Lung (tissue), 11 donors: ENCODE measurements at regions not wholly inside any gene's neighbourhood (a gene's known extent, or its start where the extent isn't known, plus 50 kb on each side); places are given as distances from the start of the nearest gene placed in this dataset.

Source experiments
- ATAC-seq: fragments of 200-7000 bp; cut with Tn5 transposase; one replicate; pipeline ENCODE4 v1.9.1; 2020; ENCODE audit warnings: moderate number of reproducible peaks; ENCODE audit not compliant: insufficient read depth, low FRiP score
- DNase-seq, 3 donors: peaks; one replicate each; pipeline ENCODE4 v3.0.0-alpha.2; 2013 to 2017
- H3K27ac ChIP-seq, 2 donors: one replicate each; pipeline ENCODE4 v1.5.1; 2013; ENCODE audit warnings: mild to moderate bottlenecking in 2 of 2, moderate library complexity in 2 of 2, control low read depth in 1 of 2, inconsistent platforms in 1 of 2, low read depth in 1 of 2, low read length in 1 of 2
- H3K27me3 ChIP-seq, 3 donors: one replicate each; pipeline ENCODE4 v1.5.1; 2013; ENCODE audit warnings: low read length in 2 of 3; ENCODE audit not compliant: control insufficient read depth in 3 of 3, insufficient read depth in 3 of 3
- H3K36me3 ChIP-seq, 4 donors: one replicate each; pipeline ENCODE4 v1.5.1; 2013; ENCODE audit warnings: low read length in 4 of 4, mild to moderate bottlenecking in 1 of 4, moderate library complexity in 1 of 4; ENCODE audit not compliant: control insufficient read depth in 4 of 4, insufficient read depth in 4 of 4
- H3K4me1 ChIP-seq, 5 donors: one replicate each; pipeline ENCODE4 v1.5.1; 2013; ENCODE audit warnings: low read length in 5 of 5, mild to moderate bottlenecking in 2 of 5, moderate library complexity in 1 of 5; ENCODE audit not compliant: control insufficient read depth in 5 of 5, insufficient read depth in 5 of 5
- H3K4me3 ChIP-seq: one replicate; pipeline ENCODE4 v1.5.1; 2013; ENCODE audit warnings: mild to moderate bottlenecking, control low read depth, moderate library complexity
- H3K9ac ChIP-seq, 2 donors: one replicate each; pipeline ENCODE4 v1.5.1; 2013; ENCODE audit warnings: low read length in 2 of 2, control low read depth in 1 of 2; ENCODE audit not compliant: insufficient read depth in 1 of 2
- H3K9me3 ChIP-seq, 4 donors: one replicate each; pipeline ENCODE4 v1.5.1; 2013; ENCODE audit warnings: low read length in 3 of 4, mild to moderate bottlenecking in 1 of 4, moderate library complexity in 1 of 4; ENCODE audit not compliant: control insufficient read depth in 4 of 4, insufficient read depth in 3 of 4
- WGBS, 2 donors: extraction: QIAGEN DNeasy Blood & Tissue Kit; methylation state at CpG; one replicate each; pipeline ENCODE4 v1.1.7; 2013; 5-methylcytosine and 5-hydroxymethylcytosine counted together
- TF ChIP-seq, protein P1 (sequence below): IDR thresholded peaks from 2 replicates; pipeline ENCODE4 v1.5.1; 2012; ENCODE audit warnings: mild to moderate bottlenecking; ENCODE audit errors: control extremely low read depth, extremely low read depth
- donor health status: control.
- donor health status: control.
- donor health status: Bipolar disorder and iron deficiency.
- donor health status: healthy.
- donor health status: DM: yes; HTN: yes; CAD: no.

GRCh38 chr2:172334988-172335387 is 92.4 kb upstream of the ITGA6 start:
- DNase-seq (no peak), ATAC-seq (no peak)
- H3K36me3 ChIP-seq, result no peaks in the 10 kb centered on the region
- H3K27me3 ChIP-seq, result no peaks in the 10 kb centered on the region
- no peaks in the 10 kb centered on the region for H3K9me3 ChIP-seq
- TF ChIP-seq, protein P1, sequence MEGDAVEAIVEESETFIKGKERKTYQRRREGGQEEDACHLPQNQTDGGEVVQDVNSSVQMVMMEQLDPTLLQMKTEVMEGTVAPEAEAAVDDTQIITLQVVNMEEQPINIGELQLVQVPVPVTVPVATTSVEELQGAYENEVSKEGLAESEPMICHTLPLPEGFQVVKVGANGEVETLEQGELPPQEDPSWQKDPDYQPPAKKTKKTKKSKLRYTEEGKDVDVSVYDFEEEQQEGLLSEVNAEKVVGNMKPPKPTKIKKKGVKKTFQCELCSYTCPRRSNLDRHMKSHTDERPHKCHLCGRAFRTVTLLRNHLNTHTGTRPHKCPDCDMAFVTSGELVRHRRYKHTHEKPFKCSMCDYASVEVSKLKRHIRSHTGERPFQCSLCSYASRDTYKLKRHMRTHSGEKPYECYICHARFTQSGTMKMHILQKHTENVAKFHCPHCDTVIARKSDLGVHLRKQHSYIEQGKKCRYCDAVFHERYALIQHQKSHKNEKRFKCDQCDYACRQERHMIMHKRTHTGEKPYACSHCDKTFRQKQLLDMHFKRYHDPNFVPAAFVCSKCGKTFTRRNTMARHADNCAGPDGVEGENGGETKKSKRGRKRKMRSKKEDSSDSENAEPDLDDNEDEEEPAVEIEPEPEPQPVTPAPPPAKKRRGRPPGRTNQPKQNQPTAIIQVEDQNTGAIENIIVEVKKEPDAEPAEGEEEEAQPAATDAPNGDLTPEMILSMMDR, result no peak
- 89 to 95% methylated on average over 4 of the region's 4 CpGs for whole genome bisulfite sequencing, 2 donors
- no peak overlapping the region for H3K4me3 ChIP-seq
- peaks cover 0 to 14% (median 0%) of the 10 kb centered on the region in 5 donors for H3K4me1 ChIP-seq
- H3K27ac ChIP-seq, result no peak overlapping the region
- no peak overlapping the region for H3K9ac ChIP-seq

- H3K9me3 ChIP-seq, result no peaks in the 10 kb centered on the region
- no peaks in the 10 kb centered on the region for H3K27me3 ChIP-seq
- H3K4me3 ChIP-seq, result no peak overlapping the region
- H3K36me3 ChIP-seq, result no peaks in the 10 kb centered on the region
- peaks cover 0 to 12% (median 0%) of the 10 kb centered on the region in 5 donors for H3K4me1 ChIP-seq
- no peak overlapping the region for H3K9ac ChIP-seq
- H3K27ac ChIP-seq, result no peak overlapping the region
- WGBS, 2 donors, result 14 to 21% methylated on average over 4 of the region's 4 CpGs
- no peak for DNase-seq
- ATAC-seq, result no peak
- TF ChIP-seq, protein P1, result no peak
Measured at GRCh38 chr2:172335736-172336135, 91.7 kb upstream of the ITGA6 start.

GRCh38 chr2:172336681-172337080 is 90.7 kb upstream of the ITGA6 start:
- 50% methylated on average over 2 of the region's 2 CpGs for WGBS, 2 donors
- no peak overlapping the region for H3K27ac ChIP-seq
- H3K4me3 ChIP-seq, result no peak overlapping the region
- ATAC-seq (no peak), DNase-seq (no peak)
- no peaks in the 10 kb centered on the region for H3K36me3 ChIP-seq
- H3K4me1 ChIP-seq, result peaks cover 0 to 12% (median 0%) of the 10 kb centered on the region in 5 donors
- H3K27me3 ChIP-seq, result no peaks in the 10 kb centered on the region
- TF ChIP-seq, protein P1, result no peak
- H3K9ac ChIP-seq, result no peak overlapping the region
- H3K9me3 ChIP-seq, result no peaks in the 10 kb centered on the region

GRCh38 chr2:172339371-172340010 is 87.9 kb upstream of the ITGA6 start:
- Histone ChIP-seq H3K9ac (no peak overlapping the region), H3K9me3 (peaks cover 0 to 4% (median under 1%) of the 10 kb centered on the region in 4 donors), H3K36me3 (no peaks in the 10 kb centered on the region), H3K27ac (peak overlapping the region in 1 of 2 donors; percentile 55), H3K27me3 (no peaks in the 10 kb centered on the region), H3K4me1 (peaks cover 0 to 13% (median 0%) of the 10 kb centered on the region in 5 donors), H3K4me3 (no peak overlapping the region)
- WGBS, 2 donors, result 22 to 29% methylated on average over 6 of the region's 6 CpGs
- TF ChIP-seq, protein P1, result no peak
- DNase-seq (peak in 1 of 3 donors; percentile 25), ATAC-seq (no peak)
